ENCODE measurements at regions not wholly inside any gene's neighbourhood (a gene's known extent, or its start where the extent isn't known, plus 50 kb on each side); places are given as distances from the start of the nearest gene placed in this dataset.

GRCh38 chr1:168920456-168921094 lies 185.9 kb upstream of the ATP1B1 start:
- DNase-seq, result peak; percentile 55

- DNase-seq, result no peak
Observed at GRCh38 chr1:168921629-168922028, 184.9 kb upstream of the ATP1B1 start.

GRCh38 chr1:168923521-168924136 lies 182.9 kb upstream of the ATP1B1 start:
- no peak for DNase-seq

GRCh38 chr1:168924976-168925375 lies 181.5 kb upstream of the ATP1B1 start:
- DNase-seq, result no peak

GRCh38 chr1:168926236-168926635 lies 180.3 kb upstream of the ATP1B1 start:
- DNase-seq, result no peak

GRCh38 chr1:168932539-168932938 lies 174.0 kb upstream of the ATP1B1 start:
- DNase-seq, result no peak

GRCh38 chr1:168933141-168933805 lies 173.2 kb upstream of the ATP1B1 start:
- peak; percentile 32 for DNase-seq

GRCh38 chr1:168939110-168939946 lies 167.2 kb upstream of the ATP1B1 start:
- no peak for DNase-seq

- DNase-seq, result no peak
Observed at GRCh38 chr1:168939947-168940223, 166.6 kb upstream of the ATP1B1 start.

GRCh38 chr1:168941640-168942039 lies 164.8 kb upstream of the ATP1B1 start:
- no peak for DNase-seq

- DNase-seq, result no peak
Observed at GRCh38 chr1:168942165-168942564, 164.3 kb upstream of the ATP1B1 start.

- DNase-seq, result no peak
Observed at GRCh38 chr1:168945870-168946269, 160.6 kb upstream of the ATP1B1 start.

GRCh38 chr1:168947041-168947440 lies 159.4 kb upstream of the ATP1B1 start:
- DNase-seq, result no peak

GRCh38 chr1:168949672-168950071 lies 156.8 kb upstream of the ATP1B1 start:
- DNase-seq, result no peak

- DNase-seq, result no peak
Observed at GRCh38 chr1:168957818-168958217, 148.7 kb upstream of the ATP1B1 start.

- no peak for DNase-seq
Observed at GRCh38 chr1:168958562-168959289, 147.8 kb upstream of the ATP1B1 start.

- no peak for DNase-seq
Observed at GRCh38 chr1:168959382-168959781, 147.1 kb upstream of the ATP1B1 start.

- DNase-seq, result no peak
Observed at GRCh38 chr1:168960114-168960513, 146.4 kb upstream of the ATP1B1 start.

- DNase-seq, result no peak
Observed at GRCh38 chr1:168960595-168960994, 145.9 kb upstream of the ATP1B1 start.

GRCh38 chr1:168963601-168964000 lies 142.9 kb upstream of the ATP1B1 start:
- DNase-seq, result no peak

GRCh38 chr1:168964478-168964877 lies 142.0 kb upstream of the ATP1B1 start:
- no peak for DNase-seq

GRCh38 chr1:168966217-168966616 lies 140.3 kb upstream of the ATP1B1 start:
- DNase-seq, result no peak

GRCh38 chr1:168966636-168967035 lies 139.9 kb upstream of the ATP1B1 start:
- no peak for DNase-seq

Measured in hindlimb muscle (tissue), 1 donor.